ENCODE measurements at regions not wholly inside any gene's neighbourhood (a gene's known extent, or its start where the extent isn't known, plus 50 kb on each side); places are given as distances from the start of the nearest gene placed in this dataset.

GRCh38 chr5:84494453-84494852, 109.8 kb upstream of the EDIL3 start:
- intact Hi-C loops (cut with DNase I), result no loop called here
- H3K27ac ChIP-seq (ENCODE audit: low read depth in 1 of 2, low read length in 2 of 2), result no peak overlapping the region
- H3K4me3 ChIP-seq (ENCODE audit: low read length in 2 of 2), result no peak overlapping the region
- H3K9me3 ChIP-seq (ENCODE audit: control insufficient read depth, low read length), result no peaks in the 10 kb centered on the region
- no peaks in the 10 kb centered on the region for H3K4me1 ChIP-seq (ENCODE audit: control insufficient read depth in 1 of 2, insufficient read depth in 2 of 2, low read length in 2 of 2)
- H3K27me3 ChIP-seq (ENCODE audit: control insufficient read depth in 1 of 2, insufficient read depth in 2 of 2, low read length in 1 of 2), result no peaks in the 10 kb centered on the region
- H3K36me3 ChIP-seq (ENCODE audit: control insufficient read depth in 1 of 2, insufficient read depth in 2 of 2, low read length in 1 of 2), result no peaks in the 10 kb centered on the region
- no peak for DNase-seq
- ATAC-seq (ENCODE audit: low FRiP score), result no peak

GRCh38 chr5:84487963-84488362, 103.3 kb upstream of the EDIL3 start:
- Histone ChIP-seq H3K27ac (ENCODE audit: low read depth in 1 of 2, low read length in 2 of 2) (no peak overlapping the region), H3K36me3 (ENCODE audit: control insufficient read depth in 1 of 2, insufficient read depth in 2 of 2, low read length in 1 of 2) (no peaks in the 10 kb centered on the region), H3K4me1 (ENCODE audit: control insufficient read depth in 1 of 2, insufficient read depth in 2 of 2, low read length in 2 of 2) (no peaks in the 10 kb centered on the region), H3K4me3 (ENCODE audit: low read length in 2 of 2) (no peak overlapping the region), H3K9me3 (ENCODE audit: control insufficient read depth, low read length) (no peaks in the 10 kb centered on the region), H3K27me3 (ENCODE audit: control insufficient read depth in 1 of 2, insufficient read depth in 2 of 2, low read length in 1 of 2) (no peaks in the 10 kb centered on the region)
- ATAC-seq (ENCODE audit: low FRiP score) (peak; percentile 55), DNase-seq (peak in 1 of 2 donors; percentile 44)
- intact Hi-C loops (cut with DNase I), result no loop called here

- no peaks in the 10 kb centered on the region for H3K27me3 ChIP-seq (ENCODE audit: control insufficient read depth in 1 of 2, insufficient read depth in 2 of 2, low read length in 1 of 2)
- ATAC-seq (ENCODE audit: low FRiP score) (no peak), DNase-seq (no peak)
- no peaks in the 10 kb centered on the region for H3K9me3 ChIP-seq (ENCODE audit: control insufficient read depth, low read length)
- H3K4me1 ChIP-seq (ENCODE audit: control insufficient read depth in 1 of 2, insufficient read depth in 2 of 2, low read length in 2 of 2), result no peaks in the 10 kb centered on the region
- intact Hi-C loops (cut with DNase I), result no loop called here
- 50 to 63% methylated on average over 5 of the region's 5 CpGs for WGBS, 2 donors
- no peak overlapping the region for H3K4me3 ChIP-seq (ENCODE audit: low read length in 2 of 2)
- H3K27ac ChIP-seq (ENCODE audit: low read depth in 1 of 2, low read length in 2 of 2), result no peak overlapping the region
- no peaks in the 10 kb centered on the region for H3K36me3 ChIP-seq (ENCODE audit: control insufficient read depth in 1 of 2, insufficient read depth in 2 of 2, low read length in 1 of 2)
Observed at GRCh38 chr5:84480873-84481637, 96.4 kb upstream of the EDIL3 start.

GRCh38 chr5:84478603-84479002, 93.9 kb upstream of the EDIL3 start:
- ATAC-seq (ENCODE audit: low FRiP score), result no peak
- Histone ChIP-seq H3K9me3 (ENCODE audit: control insufficient read depth, low read length) (no peaks in the 10 kb centered on the region), H3K27me3 (ENCODE audit: control insufficient read depth in 1 of 2, insufficient read depth in 2 of 2, low read length in 1 of 2) (no peaks in the 10 kb centered on the region), H3K36me3 (ENCODE audit: control insufficient read depth in 1 of 2, insufficient read depth in 2 of 2, low read length in 1 of 2) (no peaks in the 10 kb centered on the region), H3K27ac (ENCODE audit: low read depth in 1 of 2, low read length in 2 of 2) (no peak overlapping the region), H3K4me1 (ENCODE audit: control insufficient read depth in 1 of 2, insufficient read depth in 2 of 2, low read length in 2 of 2) (no peaks in the 10 kb centered on the region), H3K4me3 (ENCODE audit: low read length in 2 of 2) (no peak overlapping the region)
- intact Hi-C loops (cut with DNase I), result no loop called here
- WGBS, 2 donors, result 86 to 88% methylated on average over 1 of the region's 1 CpG
- no peak for DNase-seq

- DNase-seq (no peak), ATAC-seq (ENCODE audit: low FRiP score) (no peak)
- 87 to 91% methylated on average over 2 of the region's 2 CpGs for WGBS, 2 donors
- intact Hi-C loops (cut with DNase I), result no loop called here
- Histone ChIP-seq H3K4me1 (ENCODE audit: control insufficient read depth in 1 of 2, insufficient read depth in 2 of 2, low read length in 2 of 2) (no peaks in the 10 kb centered on the region), H3K36me3 (ENCODE audit: control insufficient read depth in 1 of 2, insufficient read depth in 2 of 2, low read length in 1 of 2) (no peaks in the 10 kb centered on the region), H3K27ac (ENCODE audit: low read depth in 1 of 2, low read length in 2 of 2) (no peak overlapping the region), H3K27me3 (ENCODE audit: control insufficient read depth in 1 of 2, insufficient read depth in 2 of 2, low read length in 1 of 2) (no peaks in the 10 kb centered on the region), H3K4me3 (ENCODE audit: low read length in 2 of 2) (no peak overlapping the region), H3K9me3 (ENCODE audit: control insufficient read depth, low read length) (no peaks in the 10 kb centered on the region)
Observed at GRCh38 chr5:84477485-84477884, 92.8 kb upstream of the EDIL3 start.

GRCh38 chr5:84474126-84474525, 89.4 kb upstream of the EDIL3 start:
- no peak for ATAC-seq (ENCODE audit: low FRiP score)
- no peaks in the 10 kb centered on the region for H3K4me1 ChIP-seq (ENCODE audit: control insufficient read depth in 1 of 2, insufficient read depth in 2 of 2, low read length in 2 of 2)
- WGBS, 2 donors, result 90 to 94% methylated on average over 4 of the region's 4 CpGs

GRCh38 chr5:84453405-84453804, 68.7 kb upstream of the EDIL3 start:
- H3K36me3 ChIP-seq (ENCODE audit: control insufficient read depth in 1 of 2, insufficient read depth in 2 of 2, low read length in 1 of 2), result no peaks in the 10 kb centered on the region
- no peak for ATAC-seq (ENCODE audit: low FRiP score)
- H3K9me3 ChIP-seq (ENCODE audit: control insufficient read depth, low read length), result no peaks in the 10 kb centered on the region
- DNase-seq, result no peak
- no peak overlapping the region for H3K4me3 ChIP-seq (ENCODE audit: low read length in 2 of 2)
- no peak overlapping the region for H3K27ac ChIP-seq (ENCODE audit: low read depth in 1 of 2, low read length in 2 of 2)
- no peaks in the 10 kb centered on the region for H3K27me3 ChIP-seq (ENCODE audit: control insufficient read depth in 1 of 2, insufficient read depth in 2 of 2, low read length in 1 of 2)
- intact Hi-C loops (cut with DNase I), result loop anchor here in 1 of 2 donors (10.0 kb wide), 1 partner anchor 179 kb away; no protein-coding TSS in a partner anchor
- H3K4me1 ChIP-seq (ENCODE audit: control insufficient read depth in 1 of 2, insufficient read depth in 2 of 2, low read length in 2 of 2), result no peaks in the 10 kb centered on the region

More at GRCh38 chr5:84474126-84474525, 89.4 kb upstream of the EDIL3 start:
- Histone ChIP-seq H3K27ac (ENCODE audit: low read depth in 1 of 2, low read length in 2 of 2) (no peak overlapping the region), H3K36me3 (ENCODE audit: control insufficient read depth in 1 of 2, insufficient read depth in 2 of 2, low read length in 1 of 2) (no peaks in the 10 kb centered on the region), H3K27me3 (ENCODE audit: control insufficient read depth in 1 of 2, insufficient read depth in 2 of 2, low read length in 1 of 2) (no peaks in the 10 kb centered on the region), H3K9me3 (ENCODE audit: control insufficient read depth, low read length) (no peaks in the 10 kb centered on the region), H3K4me3 (ENCODE audit: low read length in 2 of 2) (no peak overlapping the region)
- DNase-seq, result no peak
- intact Hi-C loops (cut with DNase I), result no loop called here

- H3K27ac ChIP-seq (ENCODE audit: low read depth in 1 of 2, low read length in 2 of 2), result no peak overlapping the region
- no peaks in the 10 kb centered on the region for H3K36me3 ChIP-seq (ENCODE audit: control insufficient read depth in 1 of 2, insufficient read depth in 2 of 2, low read length in 1 of 2)
- DNase-seq (no peak), ATAC-seq (ENCODE audit: low FRiP score) (no peak)
- WGBS, 2 donors, result 92 to 93% methylated on average over 2 of the region's 2 CpGs
- no peaks in the 10 kb centered on the region for H3K4me1 ChIP-seq (ENCODE audit: control insufficient read depth in 1 of 2, insufficient read depth in 2 of 2, low read length in 2 of 2)
- intact Hi-C loops (cut with DNase I), result loop anchor here in 1 of 2 donors (10.0 kb wide), 1 partner anchor 176 kb away; no protein-coding TSS in a partner anchor
- no peaks in the 10 kb centered on the region for H3K27me3 ChIP-seq (ENCODE audit: control insufficient read depth in 1 of 2, insufficient read depth in 2 of 2, low read length in 1 of 2)
- no peak overlapping the region for H3K4me3 ChIP-seq (ENCODE audit: low read length in 2 of 2)
- H3K9me3 ChIP-seq (ENCODE audit: control insufficient read depth, low read length), result no peaks in the 10 kb centered on the region
Observed at GRCh38 chr5:84450617-84451414, 66.1 kb upstream of the EDIL3 start.

Measured in aorta (tissue), 5 donors.